ENCODE measurements at regions not wholly inside any gene's neighbourhood (a gene's known extent, or its start where the extent isn't known, plus 50 kb on each side); places are given as distances from the start of the nearest gene placed in this dataset.
A peak's percentile ranks its signal among the peaks of the same experiment; 100 is the strongest.

GRCh38 chr7:34407586-34407985, 250.4 kb upstream of the NPSR1 start:
- H3K4me3 ChIP-seq (replicated peaks; ENCODE audit: low read depth, low read length), result no peak overlapping the region
- DNase-seq (ENCODE audit: extremely low read depth, low read depth), result no peak
- TF ChIP-seq CTCF (IDR thresholded peaks at IDR 0.05; ENCODE audit: low read depth, low read length, missing control alignments), result no peak

- no peak overlapping the region for H3K4me3 ChIP-seq (replicated peaks; ENCODE audit: low read depth, low read length)
- no peak for DNase-seq (ENCODE audit: extremely low read depth, low read depth)
- TF ChIP-seq CTCF (IDR thresholded peaks at IDR 0.05; ENCODE audit: low read depth, low read length, missing control alignments), result no peak
Measured at GRCh38 chr7:34417781-34418180, 240.2 kb upstream of the NPSR1 start.

GRCh38 chr7:34421526-34421925, 236.5 kb upstream of the NPSR1 start:
- no peak for DNase-seq (ENCODE audit: extremely low read depth, low read depth)
- no peak for TF ChIP-seq CTCF (IDR thresholded peaks at IDR 0.05; ENCODE audit: low read depth, low read length, missing control alignments)
- no peak overlapping the region for H3K4me3 ChIP-seq (replicated peaks; ENCODE audit: low read depth, low read length)

GRCh38 chr7:34425194-34425593, 232.8 kb upstream of the NPSR1 start:
- H3K4me3 ChIP-seq (replicated peaks; ENCODE audit: low read depth, low read length), result no peak overlapping the region
- TF ChIP-seq CTCF (IDR thresholded peaks at IDR 0.05; ENCODE audit: low read depth, low read length, missing control alignments), result no peak
- no peak for DNase-seq (ENCODE audit: extremely low read depth, low read depth)

- TF ChIP-seq CTCF (IDR thresholded peaks at IDR 0.05; ENCODE audit: low read depth, low read length, missing control alignments), result no peak
- no peak for DNase-seq (ENCODE audit: extremely low read depth, low read depth)
- no peak overlapping the region for H3K4me3 ChIP-seq (replicated peaks; ENCODE audit: low read depth, low read length)
Measured at GRCh38 chr7:34425631-34426384, 232.2 kb upstream of the NPSR1 start.

GRCh38 chr7:34430456-34430855, 227.6 kb upstream of the NPSR1 start:
- H3K4me3 ChIP-seq (replicated peaks; ENCODE audit: low read depth, low read length), result no peak overlapping the region
- TF ChIP-seq CTCF (IDR thresholded peaks at IDR 0.05; ENCODE audit: low read depth, low read length, missing control alignments), result peak; percentile 47
- no peak for DNase-seq (ENCODE audit: extremely low read depth, low read depth)

GRCh38 chr7:34438436-34438835, 219.6 kb upstream of the NPSR1 start:
- no peak for TF ChIP-seq CTCF (IDR thresholded peaks at IDR 0.05; ENCODE audit: low read depth, low read length, missing control alignments)
- no peak for DNase-seq (ENCODE audit: extremely low read depth, low read depth)
- no peak overlapping the region for H3K4me3 ChIP-seq (replicated peaks; ENCODE audit: low read depth, low read length)

All from HFF-Myc (cell line).